Esophagus squamous epithelium (tissue), 5 donors: ENCODE measurements at regions not wholly inside any gene's neighbourhood (a gene's known extent, or its start where the extent isn't known, plus 50 kb on each side); places are given as distances from the start of the nearest gene placed in this dataset.
"Not testable (repeated sequence)": the region's sequence is repeated elsewhere in the genome, so short reads cannot be mapped to it uniquely, and the experiment has no call there.

Experiments used
- DNase-seq: peaks from one replicate; lab custom pipeline; 2025; lab: John Stamatoyannopoulos, UW
- H3K27ac ChIP-seq, 4 donors: fragments of 200-600 bp; sonication (generic); one replicate each; pipeline ENCODE4 v1.5.1; 2016 to 2019; ENCODE audit warnings: mild to moderate bottlenecking in 1 of 4
- H3K27me3 ChIP-seq, 4 donors: fragments of 200-600 bp; sonication (generic); 1 replicate in 3 of 4; 2 replicates in 1 of 4; pipeline versions ENCODE4 v1.5.1 to v1.6.0; 2017 to 2021; ENCODE audit warnings: antibody characterized with exemption in 1 of 4
- H3K36me3 ChIP-seq, 3 donors: fragments of 200-600 bp; sonication (generic); one replicate each; pipeline ENCODE4 v1.5.1; 2016 to 2019
- H3K4me1 ChIP-seq, 3 donors: fragments of 200-600 bp; sonication (generic); one replicate each; pipeline ENCODE4 v1.5.1; 2017 to 2019
- H3K4me3 ChIP-seq, 4 donors: fragments of 200-600 bp; sonication (generic); 1 replicate in 3 of 4; 2 replicates in 1 of 4; pipeline ENCODE4 v1.5.1; 2016 to 2019; ENCODE audit warnings: mild to moderate bottlenecking in 2 of 4, moderate library complexity in 1 of 4
- H3K9me3 ChIP-seq, 3 donors: fragments of 200-600 bp; sonication (generic); one replicate each; pipeline ENCODE4 v1.5.1; 2016 to 2019
- POLR2A ChIP-seq, 4 donors: fragments of 450-650 bp; IDR thresholded peaks; one replicate each; pipeline ENCODE4 v1.6.1; 2017; ENCODE audit warnings: antibody characterized with exemption in 4 of 4, mild to moderate bottlenecking in 4 of 4, moderate library complexity in 3 of 4
- WGBS, 2 donors: methylation state at CpG; one replicate each; pipeline ENCODE4 v1.1.5; 2018; 5-methylcytosine and 5-hydroxymethylcytosine counted together
- intact Hi-C: fragments of 100-400 bp; cut with DNase I; formaldehyde crosslinking; loops from one replicate; pipeline ENCODE4 v1.15.0; 2022
- small RNA-seq, 4 donors: library from RNA; depleted of rRNA; stranded (forward); fragments of <200 nt; gene quantifications; one replicate each; pipeline ENCODE3, GENCODE V24; 2016
- TF ChIP-seq, protein P1 (sequence below), 6 experiments: fragments of 450-650 bp in 4 of 6; fragments of 200-600 bp in 2 of 6; sonication (generic) in 2 of 6; IDR thresholded peaks; one replicate each; pipeline ENCODE4 v1.5.1; 2016 to 2019; ENCODE audit warnings: antibody characterized with exemption in 6 of 6, mild to moderate bottlenecking in 4 of 6, moderate library complexity in 4 of 6
- donor health status: DM: yes; HTN: yes; CAD: no.

DNA sequence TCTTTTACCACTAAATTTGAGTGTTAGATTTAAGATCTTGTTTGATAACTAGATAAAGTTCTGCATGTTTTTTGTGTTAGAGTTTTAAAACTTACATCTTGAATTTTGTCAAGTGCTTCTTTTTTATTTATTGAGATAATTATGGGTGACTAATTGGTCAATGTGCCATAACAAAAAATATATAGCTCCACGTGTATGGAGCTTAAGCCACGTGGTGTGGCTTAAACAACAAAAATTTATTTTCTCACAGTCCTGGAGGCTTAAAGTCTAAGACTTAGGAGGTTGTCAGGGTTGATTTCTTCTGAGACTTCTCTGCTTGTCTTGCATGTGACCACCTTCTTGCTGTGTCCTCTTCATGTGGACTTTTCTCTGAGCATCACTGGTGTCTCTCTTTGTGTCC, 1425.2 kb downstream of the CDY2B start:
- H3K27me3 ChIP-seq, result no peaks in the 10 kb centered on the region
- 69% methylated on average over 2 of the region's 2 CpGs; no CpG with 5 or more reads in 1 of the 2 donors for WGBS, 2 donors
- no peak overlapping the region for H3K27ac ChIP-seq
- no peak overlapping the region for H3K4me3 ChIP-seq
- no peak for TF ChIP-seq POLR2A (IDR thresholded peaks at IDR 0.05)
- TF ChIP-seq, protein P1, sequence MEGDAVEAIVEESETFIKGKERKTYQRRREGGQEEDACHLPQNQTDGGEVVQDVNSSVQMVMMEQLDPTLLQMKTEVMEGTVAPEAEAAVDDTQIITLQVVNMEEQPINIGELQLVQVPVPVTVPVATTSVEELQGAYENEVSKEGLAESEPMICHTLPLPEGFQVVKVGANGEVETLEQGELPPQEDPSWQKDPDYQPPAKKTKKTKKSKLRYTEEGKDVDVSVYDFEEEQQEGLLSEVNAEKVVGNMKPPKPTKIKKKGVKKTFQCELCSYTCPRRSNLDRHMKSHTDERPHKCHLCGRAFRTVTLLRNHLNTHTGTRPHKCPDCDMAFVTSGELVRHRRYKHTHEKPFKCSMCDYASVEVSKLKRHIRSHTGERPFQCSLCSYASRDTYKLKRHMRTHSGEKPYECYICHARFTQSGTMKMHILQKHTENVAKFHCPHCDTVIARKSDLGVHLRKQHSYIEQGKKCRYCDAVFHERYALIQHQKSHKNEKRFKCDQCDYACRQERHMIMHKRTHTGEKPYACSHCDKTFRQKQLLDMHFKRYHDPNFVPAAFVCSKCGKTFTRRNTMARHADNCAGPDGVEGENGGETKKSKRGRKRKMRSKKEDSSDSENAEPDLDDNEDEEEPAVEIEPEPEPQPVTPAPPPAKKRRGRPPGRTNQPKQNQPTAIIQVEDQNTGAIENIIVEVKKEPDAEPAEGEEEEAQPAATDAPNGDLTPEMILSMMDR (IDR thresholded peaks at IDR 0.05), result no peak
- intact Hi-C loops, result no loop called here
- H3K4me1 ChIP-seq, result no peaks in the 10 kb centered on the region
- H3K36me3 ChIP-seq, result no peaks in the 10 kb centered on the region
- no peak for DNase-seq
- no peaks in the 10 kb centered on the region for H3K9me3 ChIP-seq

DNA sequence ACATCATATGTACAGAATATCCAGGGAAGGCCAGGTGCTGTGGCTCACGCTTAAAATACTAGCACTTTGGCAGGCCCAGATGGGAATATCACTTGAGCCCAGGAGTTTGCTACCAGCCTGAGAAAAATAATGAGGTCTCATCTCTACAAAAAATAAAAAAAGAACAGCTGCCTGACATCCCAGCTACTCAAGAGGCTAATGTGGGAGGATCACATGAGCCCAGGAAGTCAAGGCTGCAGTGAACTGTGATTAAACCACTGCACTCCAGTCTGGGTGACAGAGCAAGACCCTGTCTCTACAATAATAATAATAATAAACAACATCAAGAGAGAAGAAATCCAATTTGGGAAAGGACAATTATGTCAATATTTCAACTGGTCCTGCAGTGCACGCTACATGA, 1433.9 kb downstream of the CDY2B start:
- intact Hi-C loops, result no loop called here

DNA sequence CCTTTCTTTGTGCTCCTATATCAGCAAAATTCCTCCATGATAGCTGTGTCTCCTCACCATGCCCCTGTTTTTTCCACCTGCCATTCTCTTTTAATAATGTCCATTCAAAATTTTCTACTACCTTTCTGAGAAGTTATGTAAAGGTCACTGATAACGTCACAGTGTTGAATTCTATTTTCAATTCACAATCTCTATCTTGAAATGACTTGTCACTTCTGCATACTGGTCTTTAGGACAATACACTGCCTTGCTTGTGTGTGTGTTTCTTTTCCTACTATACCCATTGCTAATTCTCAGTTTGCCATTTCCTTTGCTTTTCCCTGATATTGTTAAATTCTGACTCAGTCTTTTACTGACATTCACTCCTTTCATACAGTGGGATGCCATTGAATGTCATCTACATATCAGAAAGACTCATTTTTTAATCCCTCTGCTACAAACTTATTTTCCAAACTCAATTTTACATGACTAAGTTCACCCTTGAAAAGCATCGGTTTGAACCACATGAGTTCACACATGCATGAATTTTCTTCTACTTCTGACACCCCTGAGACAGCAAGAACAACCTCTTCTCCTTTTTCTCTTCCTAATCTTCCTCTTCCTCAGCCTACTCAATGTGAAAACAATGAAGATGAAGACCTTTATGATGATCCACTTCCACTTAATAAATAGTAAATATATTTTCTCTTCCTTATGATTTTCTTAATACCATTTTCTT, 1470.7 kb downstream of the CDY2B start:
- H3K9me3 ChIP-seq, H3K27ac ChIP-seq, intact Hi-C loops, H3K4me1 ChIP-seq, H3K36me3 ChIP-seq, DNase-seq, H3K4me3 ChIP-seq, H3K27me3 ChIP-seq: not testable (repeated sequence)
- WGBS, 2 donors, result no CpG with 5 or more reads among the region's 2 CpGs

More for the DNA sequence above, 1433.9 kb downstream of the CDY2B start:
- Histone ChIP-seq H3K36me3 (no peaks in the 10 kb centered on the region), H3K27ac (no peak overlapping the region), H3K27me3 (no peaks in the 10 kb centered on the region), H3K4me3 (no peak overlapping the region), H3K4me1 (no peaks in the 10 kb centered on the region), H3K9me3 (no peaks in the 10 kb centered on the region)
- TF ChIP-seq POLR2A (IDR thresholded peaks at IDR 0.05), result no peak
- TF ChIP-seq, protein P1 (IDR thresholded peaks at IDR 0.05), result no peak
- DNase-seq, result no peak
- 81% methylated on average over 2 of the region's 2 CpGs; no CpG with 5 or more reads in 1 of the 2 donors for WGBS, 2 donors

DNA sequence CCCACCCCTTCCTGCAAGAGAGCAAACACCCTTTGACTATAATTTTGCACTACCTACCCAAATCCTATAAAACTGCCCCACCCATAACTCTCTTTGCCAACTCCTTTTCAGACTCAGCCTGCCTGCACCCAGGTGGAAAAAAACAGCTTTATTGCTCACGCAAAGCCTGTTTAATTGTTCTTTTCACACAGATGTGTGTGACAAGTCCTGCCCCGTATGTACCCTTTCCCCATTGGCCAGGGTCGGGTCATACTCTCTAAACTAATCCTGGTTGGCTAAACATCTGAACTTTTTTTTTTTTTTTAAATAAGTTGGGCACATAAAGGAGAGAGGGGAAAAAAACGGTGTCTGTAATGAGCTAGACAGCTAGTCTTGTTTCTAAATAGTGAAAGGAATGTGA, 1500.6 kb downstream of the CDY2B start:
- H3K4me1 ChIP-seq, intact Hi-C loops, H3K4me3 ChIP-seq, H3K9me3 ChIP-seq, DNase-seq, H3K27me3 ChIP-seq, H3K27ac ChIP-seq, H3K36me3 ChIP-seq: not testable (repeated sequence)
- WGBS, 2 donors, result no CpG with 5 or more reads among the region's 4 CpGs

DNA sequence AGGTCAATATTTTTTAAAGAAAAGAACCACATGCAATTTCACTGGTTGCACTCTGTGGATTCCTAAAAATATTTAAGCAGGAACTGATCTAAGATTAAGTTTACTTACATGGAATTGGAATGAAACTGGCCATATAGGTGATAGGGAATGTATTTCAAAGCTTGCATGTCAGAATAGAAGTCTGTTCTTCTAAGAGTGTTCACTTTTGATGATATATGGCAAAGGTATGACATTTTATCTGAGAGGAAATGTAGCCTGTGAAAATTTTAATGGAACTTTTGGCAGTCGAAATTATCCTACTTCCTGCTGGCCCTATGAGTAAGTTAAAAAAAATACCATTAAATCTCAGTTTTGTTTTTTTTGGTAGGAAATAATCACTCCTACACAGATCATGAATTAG, 1538.4 kb downstream of the CDY2B start:
- intact Hi-C loops, H3K4me3 ChIP-seq, H3K4me1 ChIP-seq, H3K36me3 ChIP-seq, H3K9me3 ChIP-seq, H3K27me3 ChIP-seq, DNase-seq, H3K27ac ChIP-seq: not testable (repeated sequence)
- WGBS, 2 donors, result no CpG with 5 or more reads among the region's 1 CpG

DNA sequence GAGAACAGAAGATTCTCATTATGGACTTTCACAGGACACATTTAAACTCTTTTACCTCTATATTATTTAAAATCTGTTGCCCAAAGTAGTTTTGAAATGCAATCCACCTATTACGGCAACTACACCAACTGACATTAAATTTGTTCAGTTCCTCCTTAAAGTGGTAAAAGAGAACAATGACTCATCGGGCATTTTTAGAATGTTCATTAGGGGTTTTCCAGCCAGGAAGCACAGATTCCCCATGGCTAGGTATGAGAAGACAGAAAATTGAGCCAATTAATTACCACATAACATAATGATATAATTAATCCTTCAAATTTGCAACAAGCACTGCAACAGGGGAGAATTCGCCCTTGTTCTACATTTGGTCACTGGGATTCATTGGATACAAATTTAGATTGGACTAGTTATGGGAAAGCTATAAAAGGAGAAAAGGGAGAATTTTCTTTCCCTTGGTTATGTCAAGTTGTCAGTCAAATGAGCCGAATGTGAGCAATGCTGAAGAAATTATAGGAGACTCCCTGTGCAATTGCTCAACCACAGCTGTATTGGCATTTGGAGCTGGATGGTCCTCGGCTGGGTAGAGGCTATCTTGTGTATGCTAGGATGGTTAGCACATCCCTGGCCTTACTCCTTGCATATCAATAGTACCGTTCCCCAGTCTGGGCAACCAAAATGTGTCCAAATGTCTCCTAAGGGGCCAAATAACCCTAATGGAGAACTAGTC, 1549.8 kb downstream of the CDY2B start:
- H3K4me3 ChIP-seq, H3K27ac ChIP-seq, intact Hi-C loops, H3K9me3 ChIP-seq, H3K27me3 ChIP-seq, DNase-seq, H3K4me1 ChIP-seq, H3K36me3 ChIP-seq: not testable (repeated sequence)
- WGBS, 2 donors, result no CpG with 5 or more reads among the region's 6 CpGs

DNA sequence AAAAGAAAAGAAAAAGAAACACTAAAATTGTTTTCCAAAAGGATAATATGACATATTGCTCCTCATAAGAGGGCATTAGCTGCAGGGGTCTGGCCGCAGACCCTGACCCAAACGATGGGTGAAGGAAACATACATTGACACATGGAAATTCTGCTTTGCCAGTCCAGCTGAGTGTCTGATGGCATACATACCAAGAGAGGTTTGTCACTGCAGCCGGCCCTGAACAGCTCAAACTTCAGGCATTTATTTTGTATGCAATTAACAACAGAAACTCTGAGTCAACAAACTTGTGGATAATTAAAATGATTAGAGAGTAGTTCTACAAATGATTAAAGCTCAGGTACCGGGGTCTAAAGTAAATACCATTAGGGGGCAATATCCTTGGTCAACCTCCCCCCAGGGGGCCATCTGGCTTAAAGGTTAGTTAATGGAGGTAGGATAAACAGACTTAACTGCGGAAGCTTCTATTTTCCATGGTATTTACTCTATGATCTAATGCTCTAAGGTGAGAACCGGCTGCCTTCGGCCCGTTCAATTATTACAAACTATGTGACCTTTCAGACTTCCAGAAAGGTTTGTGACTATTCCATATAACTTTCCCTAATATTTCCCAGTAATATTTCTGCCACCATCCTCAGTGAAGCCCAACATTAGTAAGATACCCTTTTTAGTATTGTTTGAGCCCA, 1550.7 kb downstream of the CDY2B start:
- intact Hi-C loops, DNase-seq: not testable (repeated sequence)
- no CpG with 5 or more reads among the region's 8 CpGs for WGBS, 2 donors

More for the DNA sequence above, 1550.7 kb downstream of the CDY2B start:
- not testable (repeated sequence) for H3K36me3 ChIP-seq, H3K9me3 ChIP-seq, H3K27me3 ChIP-seq, H3K4me3 ChIP-seq, H3K4me1 ChIP-seq, H3K27ac ChIP-seq

Small RNAs in the stretch of these regions (small RNA-seq; reads per million reads assigned to genes)
- 0 reads per million in 4 donors for gene RNU6-184P
